HG03432 (cell line): ENCODE measurements at regions not wholly inside any gene's neighbourhood (a gene's known extent, or its start where the extent isn't known, plus 50 kb on each side); places are given as distances from the start of the nearest gene placed in this dataset.

ENCODE experiments used
- ATAC-seq: cut with Tn5 transposase; IDR thresholded peaks from one replicate; pipeline ENCODE4 v1.9.1; 2021; ENCODE audit warnings: mild to moderate bottlenecking, moderate library complexity; ENCODE audit not compliant: unreplicated experiment

DNA sequence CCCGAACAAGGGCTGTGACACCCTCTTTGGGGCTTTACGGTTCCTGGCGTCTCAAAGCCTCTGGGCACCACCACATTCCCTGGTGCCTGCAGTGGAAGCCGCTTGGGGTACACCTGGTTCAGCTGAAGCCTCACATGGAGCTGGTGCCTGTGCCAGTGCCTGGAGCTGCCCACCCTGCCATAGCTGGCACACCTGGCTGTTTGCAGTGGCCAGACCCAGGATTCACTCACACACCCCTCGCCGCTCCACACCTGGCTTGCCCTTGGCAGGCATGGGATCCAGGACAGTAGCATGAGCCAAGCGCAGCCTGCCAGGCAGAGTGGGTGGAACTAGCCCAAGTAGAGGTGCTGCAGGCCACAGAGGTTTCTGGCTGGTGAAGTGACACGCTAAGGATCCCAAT, 641.8 kb downstream of the TLE4 start:
- no peak for ATAC-seq

GRCh38 chr9:80208696-80209095, 636.9 kb downstream of the TLE4 start:
- no peak for ATAC-seq

- no peak for ATAC-seq
These were observed 632.3 kb downstream of the TLE4 start for GRCh38 chr9:80204054-80204453.

DNA sequence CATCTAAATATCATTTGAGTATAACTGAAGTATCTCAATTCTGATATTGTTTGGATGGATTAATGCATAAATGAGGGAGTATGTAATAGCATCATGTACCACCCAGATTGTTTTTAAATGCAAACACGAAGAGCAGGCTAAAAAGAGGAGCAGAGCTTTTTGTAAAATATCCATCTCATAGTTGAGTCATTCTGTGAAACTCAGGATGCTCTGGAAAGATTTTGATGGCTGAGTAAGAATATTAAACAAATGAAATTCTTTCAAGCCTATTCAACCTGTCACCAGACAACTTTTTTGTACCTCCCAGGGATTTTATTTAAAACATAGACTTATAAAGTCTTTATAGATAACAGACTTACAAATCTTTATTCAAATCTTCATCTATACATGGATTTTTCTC, 625.9 kb downstream of the TLE4 start:
- no peak for ATAC-seq

DNA sequence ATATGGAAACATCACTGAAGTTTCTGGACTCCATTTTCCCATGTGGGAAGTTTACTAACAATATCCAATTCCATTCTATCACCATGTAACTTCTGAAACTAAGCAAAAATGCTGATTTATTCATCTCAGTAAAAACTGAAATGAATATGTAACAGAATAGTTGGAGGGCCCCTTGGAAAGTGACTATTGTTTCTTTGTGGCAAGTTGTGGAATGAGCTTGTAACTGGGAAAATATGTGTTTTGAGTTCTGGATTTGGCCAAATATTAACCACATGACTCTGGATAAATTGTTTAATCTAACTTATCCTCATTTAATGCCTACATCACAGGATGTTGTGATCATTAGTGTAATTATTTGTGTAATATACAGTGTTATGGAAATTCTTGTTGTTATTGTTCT, 619.3 kb downstream of the TLE4 start:
- ATAC-seq, result no peak

DNA sequence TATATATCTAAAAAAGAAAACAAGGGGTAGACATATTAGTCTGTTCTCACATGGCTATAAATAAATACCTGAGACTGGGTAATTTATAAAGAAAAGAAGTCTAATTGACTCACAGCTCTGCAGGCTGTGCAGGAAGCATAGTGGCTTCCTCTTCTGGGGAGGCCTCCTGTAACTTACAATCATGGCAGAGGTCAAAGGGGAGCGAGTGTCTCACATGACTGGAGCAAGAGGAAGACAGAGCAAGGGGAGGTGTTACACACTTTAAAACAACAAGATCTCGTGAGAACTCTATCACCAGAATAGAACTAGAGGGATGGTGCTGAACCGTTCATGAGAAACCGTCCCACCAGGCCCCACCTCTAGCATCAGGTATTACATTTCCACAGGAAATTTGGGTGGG, 616.8 kb downstream of the TLE4 start:
- no peak for ATAC-seq

DNA sequence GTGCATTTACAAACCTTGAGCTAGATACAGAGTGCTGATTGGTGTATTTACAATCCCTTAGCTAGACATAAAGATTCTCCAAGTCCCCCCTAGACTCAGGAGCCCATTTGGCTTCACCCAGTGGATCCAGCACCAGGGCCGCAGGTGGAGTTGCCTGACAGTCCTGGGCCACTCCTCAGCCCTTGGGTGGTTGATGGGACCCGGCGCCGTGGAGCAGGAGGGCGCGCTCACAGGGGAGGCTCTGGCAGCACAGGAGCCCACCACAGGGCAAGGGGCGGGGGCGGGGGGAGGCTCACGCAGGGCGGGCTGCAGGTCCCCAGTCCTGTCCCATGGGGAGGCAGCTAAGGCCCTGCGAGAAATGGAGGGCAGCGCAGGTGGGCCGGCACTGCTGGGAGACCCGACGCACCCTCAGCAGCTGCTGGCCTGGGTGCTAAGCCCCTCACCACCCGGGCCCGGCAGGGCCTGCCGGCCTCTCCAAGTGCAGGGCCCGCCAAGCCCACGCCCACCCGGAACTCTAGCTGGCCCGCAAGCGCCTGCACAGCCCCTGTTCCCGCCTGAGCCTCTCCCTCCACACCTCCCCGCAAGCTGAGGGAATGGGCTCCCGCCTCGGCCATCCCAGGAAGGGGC, 613.5 kb downstream of the TLE4 start:
- ATAC-seq, result no peak

GRCh38 chr9:80177949-80178480, 606.2 kb downstream of the TLE4 start:
- no peak for ATAC-seq

DNA sequence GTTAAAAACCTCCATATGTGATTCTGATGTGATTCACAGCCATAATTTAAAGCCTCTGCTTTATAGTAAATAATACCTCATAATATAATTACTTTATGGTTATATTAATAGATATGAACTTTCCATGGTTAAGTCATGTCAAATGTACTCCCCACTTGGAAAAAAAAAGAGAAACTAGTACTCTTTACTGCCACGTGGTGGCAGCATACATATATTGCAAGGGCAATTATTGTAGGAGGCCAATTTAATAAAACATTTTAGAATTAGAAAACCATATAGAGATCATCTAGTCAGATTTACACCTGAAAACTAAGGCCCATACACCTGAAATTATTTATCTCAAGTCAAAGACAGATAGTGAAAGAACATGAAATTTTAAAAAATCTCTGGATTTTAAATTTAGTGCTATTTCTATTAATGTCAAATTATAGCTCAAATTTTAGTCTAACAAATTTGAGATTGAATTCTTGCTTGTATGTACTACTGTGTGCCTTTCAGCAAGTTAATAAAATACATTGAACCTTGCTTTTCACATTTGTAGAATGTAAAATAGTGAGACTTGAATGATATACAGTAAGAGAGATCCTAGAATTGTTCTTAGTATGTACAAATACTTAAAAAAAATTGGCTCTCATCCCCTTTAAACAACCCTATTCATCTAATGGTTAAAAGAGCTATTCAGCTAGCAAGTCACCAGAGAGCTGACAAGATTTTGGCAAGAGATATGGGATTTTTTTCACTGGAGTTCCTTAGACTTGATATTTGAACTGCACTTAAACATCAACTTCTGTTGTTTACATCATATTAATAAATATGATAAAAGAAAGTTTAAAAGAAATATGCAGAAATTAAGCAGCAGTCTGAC, 603.8 kb downstream of the TLE4 start:
- ATAC-seq, result no peak

DNA sequence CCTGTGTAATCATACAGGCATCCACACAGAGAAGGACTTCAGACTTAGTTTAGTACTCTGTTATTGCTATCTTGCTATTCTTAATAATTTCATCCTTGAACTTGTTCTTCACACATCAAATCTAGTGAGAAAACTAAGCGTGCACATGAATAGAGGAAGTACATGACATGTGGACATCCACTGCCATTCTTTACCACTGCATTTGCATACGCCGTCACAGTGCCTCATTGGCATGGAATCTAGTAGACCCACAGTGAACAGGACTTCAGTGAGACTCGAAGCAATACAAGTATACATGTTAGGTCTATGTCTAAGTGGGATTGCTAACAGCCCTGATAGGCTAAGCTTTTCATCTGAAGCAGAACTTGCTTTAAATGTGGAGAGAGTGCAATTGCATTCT, 592.1 kb downstream of the TLE4 start:
- peak; percentile 73 for ATAC-seq

DNA sequence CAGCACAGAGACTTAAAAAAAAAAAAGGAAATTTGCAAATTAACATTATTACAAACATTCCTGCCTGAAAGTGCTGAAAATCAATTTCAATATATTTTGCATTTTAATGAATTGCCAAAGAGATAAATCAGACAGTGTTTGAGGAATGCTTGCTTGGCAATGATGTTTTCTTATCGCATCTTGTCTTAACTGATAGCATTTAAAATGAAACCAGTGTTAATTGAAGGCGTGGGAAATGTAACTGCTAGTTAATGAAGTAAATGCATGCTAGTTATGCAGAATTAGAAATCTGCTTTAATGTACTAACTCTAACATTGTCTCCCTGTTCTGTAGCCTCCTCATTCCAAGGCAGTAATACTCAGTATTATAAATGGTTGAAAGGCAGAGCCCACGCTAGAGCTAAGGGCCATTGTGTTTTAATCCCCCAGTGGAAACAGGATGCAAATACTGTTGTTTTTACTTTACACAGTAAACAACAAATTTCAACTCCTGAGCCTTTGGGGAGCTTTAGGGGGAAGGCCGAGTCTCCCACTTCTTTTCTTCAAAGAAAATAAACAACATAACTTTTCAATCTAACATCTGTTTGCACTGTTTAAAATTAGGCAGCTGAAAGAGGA, 586.9 kb downstream of the TLE4 start:
- no peak for ATAC-seq

- ATAC-seq, result peak; percentile 2
These were observed 586.4 kb downstream of the TLE4 start for GRCh38 chr9:80158131-80158530.

- ATAC-seq, result peak; percentile 46
These were observed 585.8 kb downstream of the TLE4 start for GRCh38 chr9:80157561-80157983.

GRCh38 chr9:80156756-80157472, 585.1 kb downstream of the TLE4 start:
- ATAC-seq, result peak; percentile 76

GRCh38 chr9:80156262-80156661, 584.5 kb downstream of the TLE4 start:
- ATAC-seq, result no peak

DNA sequence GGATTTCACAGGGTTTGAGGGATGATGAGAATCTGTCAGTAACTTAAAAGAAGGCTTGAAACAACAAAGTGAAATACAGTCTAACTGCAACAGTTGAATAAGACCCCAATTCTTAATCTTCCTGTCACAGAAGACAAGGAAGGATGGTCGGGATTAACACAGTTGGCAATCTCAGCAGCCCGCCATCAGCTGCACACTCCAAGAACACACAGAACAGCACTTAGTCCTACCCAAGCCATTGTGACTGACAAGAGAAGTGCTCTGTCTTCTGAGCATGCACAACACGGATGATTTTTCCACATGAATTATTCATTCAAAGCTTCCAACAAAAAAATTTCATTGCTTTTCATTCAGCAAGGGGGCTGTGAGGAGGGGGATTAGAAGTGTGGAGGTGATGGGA, 576.1 kb downstream of the TLE4 start:
- ATAC-seq, result no peak

DNA sequence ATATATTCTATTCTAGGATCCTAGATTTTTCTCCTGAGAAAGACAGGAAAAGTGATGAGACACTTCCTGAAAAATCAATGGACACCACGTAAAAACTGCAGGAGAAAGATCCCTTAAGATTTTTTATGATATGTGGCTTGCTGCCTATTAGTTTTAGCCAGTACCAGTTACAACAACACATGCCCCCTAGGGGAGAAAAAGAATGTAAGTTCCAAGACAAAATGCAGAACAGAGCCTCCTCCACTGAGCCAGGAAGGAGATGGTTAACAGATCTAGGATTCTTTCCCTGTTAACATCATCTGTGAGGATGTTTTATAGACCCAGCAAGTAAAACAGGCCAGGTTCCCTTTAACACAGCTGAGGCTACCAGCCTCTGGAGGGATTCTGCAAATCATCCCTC, 574.7 kb downstream of the TLE4 start:
- no peak for ATAC-seq

DNA sequence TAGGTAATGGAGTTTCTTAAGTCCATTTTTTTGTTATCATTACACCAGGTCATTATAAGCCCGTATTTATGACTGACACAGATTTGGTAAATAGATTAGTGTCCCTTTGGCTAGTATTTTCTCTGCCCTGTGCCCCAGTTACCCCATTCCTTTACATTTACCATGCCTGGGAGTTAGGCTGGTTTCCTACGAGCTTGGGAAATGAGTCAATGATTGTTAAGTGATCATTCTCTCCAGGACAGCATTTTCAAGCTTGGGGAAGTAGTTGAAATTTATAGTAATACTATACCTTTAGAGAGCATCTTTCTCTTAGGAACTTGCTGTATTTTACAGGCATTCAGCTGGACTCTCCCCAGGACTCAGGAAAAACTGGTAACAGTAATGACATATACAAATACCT, 573.1 kb downstream of the TLE4 start:
- no peak for ATAC-seq

DNA sequence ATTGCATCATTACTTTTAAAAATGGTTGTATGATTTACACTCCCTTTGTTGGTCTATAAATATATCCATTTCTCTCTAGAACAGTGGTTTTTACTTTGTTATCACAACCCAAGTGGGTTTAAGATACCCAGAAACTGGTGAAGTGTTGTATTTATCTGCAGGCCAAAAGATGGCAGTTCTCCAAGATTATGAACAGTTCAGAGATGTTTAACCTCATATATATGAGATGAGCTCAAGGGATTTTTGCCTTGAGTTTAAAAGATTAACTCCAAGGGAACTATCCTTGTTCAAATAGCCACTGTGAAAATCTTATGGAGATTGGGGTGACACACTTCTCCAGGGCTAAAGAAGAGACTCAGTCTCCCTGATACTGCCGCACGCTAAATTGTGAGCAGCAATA, 572.6 kb downstream of the TLE4 start:
- no peak for ATAC-seq

- no peak for ATAC-seq
These were observed 572.1 kb downstream of the TLE4 start for GRCh38 chr9:80143899-80144298.

DNA sequence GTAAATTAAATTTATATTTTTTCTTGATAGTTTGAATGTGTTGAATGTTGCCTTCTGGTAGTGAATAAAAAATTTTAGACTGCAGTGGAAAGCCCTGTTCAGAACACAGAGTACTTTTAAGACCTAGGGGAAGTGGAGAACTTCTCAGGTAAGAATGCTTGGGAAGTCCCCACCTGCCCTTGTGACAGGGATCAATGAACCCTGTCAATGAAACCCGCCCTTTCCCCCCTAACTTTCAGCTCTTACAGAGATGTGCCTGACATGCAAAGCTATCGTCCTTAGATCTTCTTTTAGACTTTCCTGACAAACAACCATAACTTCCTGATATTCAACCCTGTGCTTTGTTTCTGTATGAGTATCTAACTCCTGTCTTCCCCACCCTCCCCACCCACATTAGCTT, 562.7 kb downstream of the TLE4 start:
- ATAC-seq, result peak; percentile 99
